RWPE2 (cell line): ENCODE measurements at regions not wholly inside any gene's neighbourhood (a gene's known extent, or its start where the extent isn't known, plus 50 kb on each side); places are given as distances from the start of the nearest gene placed in this dataset.

Source experiments
- ATAC-seq: fragments of 200-7000 bp; cut with Tn5 transposase; 3 replicates; pipeline ENCODE4 v1.9.1; 2021; ENCODE audit warnings: low read depth
- DNase-seq: peaks from one replicate; pipeline ENCODE4 v3.0.0-alpha.2; 2020; ENCODE audit warnings: low spot score
- H3K27ac ChIP-seq: fragments of 450-650 bp; 2 replicates; pipeline ENCODE4 v1.5.1; 2017; ENCODE audit warnings: mild to moderate bottlenecking; ENCODE audit not compliant: poor library complexity, severe bottlenecking
- H3K27me3 ChIP-seq: fragments of 250-450 bp; sonication (Bioruptor Pico); 2 replicates; pipeline ENCODE4 v1.5.1; 2021; ENCODE audit warnings: mild to moderate bottlenecking, moderate library complexity; ENCODE audit not compliant: insufficient read depth, poor library complexity, severe bottlenecking
- H3K36me3 ChIP-seq: fragments of 250-450 bp; sonication (Bioruptor Pico); 2 replicates; pipeline ENCODE4 v1.5.1; 2020; ENCODE audit warnings: low read depth, mild to moderate bottlenecking, moderate library complexity
- H3K4me1 ChIP-seq: fragments of 250-450 bp; sonication (Bioruptor Pico); 2 replicates; pipeline ENCODE4 v1.5.1; 2021; ENCODE audit warnings: mild to moderate bottlenecking, moderate library complexity; ENCODE audit not compliant: insufficient read depth, poor library complexity, severe bottlenecking
- H3K4me3 ChIP-seq: fragments of 250-450 bp; sonication (Bioruptor Pico); 2 replicates; pipeline ENCODE4 v1.5.1; 2021; ENCODE audit warnings: mild to moderate bottlenecking, moderate library complexity; ENCODE audit not compliant: severe bottlenecking
- H3K9me3 ChIP-seq: fragments of 250-450 bp; sonication (Bioruptor Pico); 2 replicates; pipeline ENCODE4 v1.5.1; 2021; ENCODE audit warnings: mild to moderate bottlenecking, moderate library complexity; ENCODE audit not compliant: severe bottlenecking
- CTCF ChIP-seq: fragments of 450-650 bp; IDR thresholded peaks from one replicate; pipeline ENCODE4 v1.5.1; 2017; ENCODE audit warnings: mild to moderate bottlenecking, moderate library complexity; ENCODE audit not compliant: poor library complexity, severe bottlenecking

- DNase-seq (no peak), ATAC-seq (peak; percentile 50; the same call in 1 of the 3 replicates)
- H3K4me1 ChIP-seq = peaks cover 4% of the 10 kb centered on the region
Measured at GRCh38 chr14:35229084-35229791, 62.9 kb upstream of the PSMA6 start.

GRCh38 chr14:35229792-35230089 lies 62.4 kb upstream of the PSMA6 start:
- Histone ChIP-seq H3K4me1 (peaks cover 4% of the 10 kb centered on the region), H3K27me3 (no peaks in the 10 kb centered on the region), H3K9me3 (no peaks in the 10 kb centered on the region), H3K36me3 (0 out of 2 replicates have a peak, but pooled peaks cover 3% of the 10 kb centered on the region), H3K27ac (no peak overlapping the region), H3K4me3 (no peak overlapping the region)
- DNase-seq (no peak), ATAC-seq (no peak)
- TF ChIP-seq CTCF = peak; percentile 59

More at GRCh38 chr14:35229084-35229791, 62.9 kb upstream of the PSMA6 start:
- no peak overlapping the region for H3K4me3 ChIP-seq
- H3K36me3 ChIP-seq = 0 out of 2 replicates have a peak, but pooled peaks cover 3% of the 10 kb centered on the region
- H3K27ac ChIP-seq = no peak overlapping the region
- TF ChIP-seq CTCF = peak; percentile 76
- H3K9me3 ChIP-seq = no peaks in the 10 kb centered on the region
- no peaks in the 10 kb centered on the region for H3K27me3 ChIP-seq

- no peak for ATAC-seq
- H3K27ac ChIP-seq = no peak overlapping the region
- H3K36me3 ChIP-seq = 0 out of 2 replicates have a peak, but pooled peaks cover 3% of the 10 kb centered on the region
- no peak for TF ChIP-seq CTCF
- no peak overlapping the region for H3K4me3 ChIP-seq
- H3K4me1 ChIP-seq = peaks cover 4% of the 10 kb centered on the region
- no peak for DNase-seq
- H3K9me3 ChIP-seq = no peaks in the 10 kb centered on the region
- no peaks in the 10 kb centered on the region for H3K27me3 ChIP-seq
Measured at GRCh38 chr14:35231207-35231760, 60.9 kb upstream of the PSMA6 start.

- Histone ChIP-seq H3K9me3 (no peaks in the 10 kb centered on the region), H3K4me3 (no peak overlapping the region), H3K27me3 (no peaks in the 10 kb centered on the region), H3K27ac (no peak overlapping the region), H3K4me1 (peaks cover 4% of the 10 kb centered on the region), H3K36me3 (0 out of 2 replicates have a peak, but pooled peaks cover 1% of the 10 kb centered on the region)
- no peak for TF ChIP-seq CTCF
- ATAC-seq (peak; percentile 59), DNase-seq (no peak)
Measured at GRCh38 chr14:35234012-35234805, 58.0 kb upstream of the PSMA6 start.
